NCI-H2196 treated with DMSO at 0.1 percent for 48 hours (cell line): ENCODE measurements at regions not wholly inside any gene's neighbourhood (a gene's known extent, or its start where the extent isn't known, plus 50 kb on each side); places are given as distances from the start of the nearest gene placed in this dataset.

Experiments
- DNase-seq: peaks from one replicate; lab custom pipeline; 2025; ENCODE audit not compliant: unreplicated experiment; lab: John Stamatoyannopoulos, UW

DNA sequence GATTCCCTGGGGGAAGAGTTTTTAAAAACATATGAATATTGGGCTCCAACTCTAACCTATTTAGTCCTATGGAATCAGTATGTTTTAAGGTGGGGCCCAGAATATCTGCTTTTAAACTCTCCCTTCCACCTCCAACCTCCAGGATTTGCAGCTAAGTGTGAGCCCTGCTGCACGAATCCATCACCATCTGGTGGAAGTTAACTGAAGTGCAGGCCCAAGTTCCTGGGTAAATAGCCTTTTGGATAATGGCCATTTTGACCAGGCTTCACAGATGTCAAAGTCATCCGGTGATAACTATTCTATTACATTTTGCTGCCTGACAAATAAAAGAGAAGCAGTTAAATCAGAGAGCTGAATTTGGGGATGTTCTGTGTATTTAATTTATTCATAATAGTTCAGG, 58.1 kb upstream of the RMST start:
- peak; percentile 38 for DNase-seq

GRCh38 chr12:97408363-97408762, 54.2 kb upstream of the RMST start:
- no peak for DNase-seq

- DNase-seq: no peak
These were observed 51.3 kb upstream of the RMST start for GRCh38 chr12:97411341-97411740.
